HTR-8/SVneo (cell line): ENCODE measurements at regions not wholly inside any gene's neighbourhood (a gene's known extent, or its start where the extent isn't known, plus 50 kb on each side); places are given as distances from the start of the nearest gene placed in this dataset.

Experiments
- DNase-seq: peaks from one replicate; pipeline ENCODE4 v3.0.0; 2011; ENCODE audit warnings: low spot score, mixed read lengths; ENCODE audit not compliant: insufficient read length
- FAIRE-seq: peaks from 2 replicates; lab custom pipeline; 2011; peaks lifted over from hg19 to GRCh38; lab: Jason Lieb, UNC

DNA sequence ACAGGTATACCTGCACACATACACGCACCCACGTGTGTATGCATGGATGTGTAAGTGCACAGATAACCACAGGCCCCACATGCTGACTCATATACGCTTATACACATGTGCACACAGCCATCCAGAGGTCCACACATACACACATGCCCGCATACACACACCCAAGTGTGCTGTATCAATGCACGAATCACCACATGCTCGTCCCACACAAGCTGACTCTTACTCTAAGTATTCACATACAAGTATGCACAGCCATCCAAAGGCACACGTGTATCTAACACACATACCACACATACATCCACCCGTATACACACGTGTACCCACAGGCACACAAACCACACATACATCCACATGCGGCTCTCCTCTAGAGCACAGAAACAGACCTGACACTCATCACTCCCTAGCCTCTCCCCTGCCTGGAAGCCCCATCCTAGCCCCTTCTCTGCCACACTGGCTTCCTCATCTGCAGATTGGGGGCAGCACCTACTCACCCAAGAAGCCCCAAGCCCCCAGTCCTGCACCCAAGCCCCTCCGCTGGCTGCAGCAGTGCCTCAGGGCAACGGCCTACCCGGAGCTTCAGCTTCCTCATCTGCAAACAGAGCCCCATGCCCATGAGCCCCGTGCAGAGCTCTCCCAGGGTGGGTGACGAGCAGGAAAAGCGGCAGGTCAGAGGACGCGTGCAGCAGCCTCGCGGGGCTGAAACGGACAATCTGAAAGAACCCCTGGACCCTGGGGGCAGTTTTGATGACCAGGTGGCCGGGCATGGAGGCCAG, 105.4 kb downstream of the NCOR2 start:
- DNase-seq (no peak), FAIRE-seq (peak; percentile 26)

DNA sequence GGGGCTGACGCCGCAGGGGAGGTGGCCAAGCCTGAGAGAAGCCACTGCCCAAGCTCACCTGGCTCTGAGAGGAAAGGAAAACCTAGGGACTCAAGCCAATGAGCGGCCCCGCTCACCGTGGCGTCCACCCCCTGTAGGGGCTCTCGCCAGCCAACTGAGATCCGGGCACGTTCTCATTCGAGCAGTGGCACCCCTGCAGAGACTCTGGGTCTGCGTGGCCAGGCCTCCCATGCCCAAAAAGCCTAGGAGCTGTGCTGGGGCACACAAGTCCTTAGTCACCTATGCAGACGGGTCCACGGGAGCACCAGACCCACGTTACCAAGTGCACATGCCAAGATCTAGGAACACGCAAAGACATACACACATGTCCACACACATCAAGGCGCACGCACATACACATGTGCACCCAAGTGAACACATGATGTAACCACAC, 106.2 kb downstream of the NCOR2 start:
- DNase-seq (no peak), FAIRE-seq (no peak)

DNA sequence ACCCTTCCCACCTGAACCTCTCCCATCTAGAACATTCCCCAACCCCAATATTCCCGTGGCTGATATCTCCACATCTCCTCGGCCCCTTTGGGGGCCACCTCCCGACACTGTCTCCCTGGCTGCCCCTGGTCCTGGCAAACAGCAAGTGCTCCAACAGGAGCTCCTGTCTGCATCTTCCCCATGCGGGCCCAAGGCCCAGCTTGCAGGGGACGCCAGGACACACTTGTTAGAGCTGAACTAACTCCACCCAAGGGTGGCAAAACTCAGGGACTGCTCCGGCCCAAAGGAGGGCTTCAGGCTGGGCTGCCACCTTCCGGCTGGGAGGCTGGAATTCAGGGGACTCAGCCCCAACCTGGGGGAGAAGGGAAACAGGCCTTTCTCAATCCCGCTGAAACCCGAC, 106.6 kb downstream of the NCOR2 start:
- no peak for FAIRE-seq

DNA sequence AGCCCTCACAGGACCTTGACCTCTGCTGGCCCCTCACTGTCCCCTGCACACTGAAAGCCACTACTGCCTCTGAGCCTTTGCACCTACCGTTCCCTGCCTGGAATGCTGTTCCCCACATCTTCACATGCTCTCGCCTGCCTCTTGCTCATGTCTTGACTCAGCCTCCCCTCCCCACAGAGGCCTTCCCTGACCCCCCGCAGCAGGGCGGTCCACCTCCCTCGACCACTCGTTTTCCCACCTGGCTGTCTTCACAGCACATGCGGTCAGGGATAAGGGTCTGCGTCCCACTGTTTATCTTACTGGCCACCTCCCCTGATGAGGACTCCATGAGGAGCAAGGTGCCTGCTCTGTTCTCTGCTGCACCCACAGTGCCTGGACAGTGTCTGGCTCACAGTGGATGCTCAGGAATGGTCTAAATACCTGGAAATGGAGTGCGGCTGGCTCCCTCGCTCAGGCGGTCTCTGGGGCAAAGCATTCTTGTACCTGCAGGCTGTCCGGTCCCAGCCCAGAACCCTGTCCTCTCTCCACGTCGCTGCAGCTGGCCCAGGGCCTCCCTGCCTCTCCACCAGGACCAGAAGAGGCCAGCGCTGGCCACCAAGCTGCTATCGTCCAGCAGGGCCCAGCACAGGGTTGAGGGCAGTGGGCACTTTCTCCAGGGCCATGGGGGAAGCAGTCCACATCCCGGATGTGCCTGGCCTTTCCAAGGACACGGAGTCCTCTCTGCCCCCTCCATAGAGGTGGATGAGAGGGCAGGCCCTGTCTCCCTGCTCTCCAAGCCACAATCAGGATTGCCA, 107.4 kb downstream of the NCOR2 start:
- no peak for FAIRE-seq

More for the DNA sequence above, 106.6 kb downstream of the NCOR2 start:
- DNase-seq = no peak

DNA sequence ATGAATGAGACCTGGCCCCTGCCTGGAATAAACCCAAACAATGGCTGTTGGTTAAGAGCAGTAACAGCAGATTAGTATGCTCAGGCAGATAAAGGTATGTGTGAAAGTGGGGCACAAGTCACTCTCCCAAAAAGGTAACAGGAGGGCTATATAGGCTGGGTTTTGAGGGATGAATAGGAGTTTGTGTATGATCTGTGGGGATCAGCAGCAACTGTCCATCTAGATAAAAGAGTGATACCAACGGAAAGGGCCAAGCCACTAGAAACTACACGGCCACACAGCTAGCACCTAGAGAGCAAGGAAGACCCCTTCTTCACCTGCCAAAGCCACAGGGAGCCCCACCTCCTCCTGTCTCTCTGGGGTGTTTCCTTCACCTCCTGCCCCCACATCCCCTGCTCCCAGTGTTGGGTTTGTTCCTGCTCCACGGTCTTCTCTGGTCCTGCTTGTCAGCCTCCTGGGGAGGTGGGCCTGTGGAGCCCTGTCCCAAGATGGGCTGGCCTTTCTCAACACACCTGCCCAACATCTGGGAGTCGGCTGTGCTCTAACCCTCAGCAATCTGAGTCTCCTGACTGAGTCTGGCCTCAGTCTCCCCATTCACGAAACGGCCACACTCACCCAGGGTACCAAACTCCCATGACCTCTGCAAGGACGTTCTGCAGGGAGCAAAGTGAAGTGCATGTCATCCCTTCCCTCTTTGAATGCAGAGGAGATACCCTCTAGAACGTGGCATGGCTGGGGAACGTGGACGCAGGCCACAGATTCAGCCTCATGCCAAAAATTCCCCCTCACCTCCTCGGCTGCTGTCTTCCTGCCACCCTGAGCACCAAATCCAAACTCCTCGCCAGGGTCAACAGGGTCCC, 108.2 kb downstream of the NCOR2 start:
- DNase-seq = no peak
- FAIRE-seq = no peak

More for the DNA sequence above, 107.4 kb downstream of the NCOR2 start:
- no peak for DNase-seq

DNA sequence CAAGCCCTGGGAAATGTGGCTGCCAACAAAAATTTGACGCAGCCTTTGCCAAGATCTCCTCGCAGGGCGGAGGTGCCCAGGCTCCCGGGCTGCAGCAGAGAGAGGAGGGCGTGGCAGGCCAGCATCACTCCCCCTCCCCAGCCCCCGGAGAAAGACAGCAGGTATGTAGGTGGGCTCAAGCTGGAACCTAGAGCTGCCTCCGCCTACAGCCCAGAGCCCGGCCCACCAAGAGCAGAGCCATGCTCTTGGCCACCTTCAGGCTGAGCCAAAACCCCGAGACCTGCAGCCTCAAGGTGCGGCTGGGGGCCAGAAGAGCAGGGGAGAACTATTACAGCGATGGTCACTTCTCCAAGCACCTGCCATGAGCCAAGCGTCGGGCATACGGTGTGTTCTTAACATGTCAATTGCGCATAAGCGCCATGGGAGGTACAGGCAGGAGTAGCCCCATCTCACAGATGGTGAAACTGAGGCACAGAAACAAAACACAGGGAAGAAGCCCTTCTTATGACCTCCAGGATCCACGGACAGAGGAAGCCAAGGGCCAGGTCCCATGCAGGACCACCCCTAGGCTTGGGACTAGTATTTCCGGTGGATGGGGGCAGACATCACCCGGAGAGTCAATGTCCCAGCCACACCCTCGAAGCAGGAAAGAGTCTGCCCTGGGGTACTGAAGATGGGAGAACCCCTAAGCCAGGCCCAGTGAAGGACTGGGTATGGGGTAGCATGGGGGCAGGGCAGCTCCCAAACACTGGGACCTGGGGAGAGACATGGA, 109.0 kb downstream of the NCOR2 start:
- no peak for FAIRE-seq
- no peak for DNase-seq

DNA sequence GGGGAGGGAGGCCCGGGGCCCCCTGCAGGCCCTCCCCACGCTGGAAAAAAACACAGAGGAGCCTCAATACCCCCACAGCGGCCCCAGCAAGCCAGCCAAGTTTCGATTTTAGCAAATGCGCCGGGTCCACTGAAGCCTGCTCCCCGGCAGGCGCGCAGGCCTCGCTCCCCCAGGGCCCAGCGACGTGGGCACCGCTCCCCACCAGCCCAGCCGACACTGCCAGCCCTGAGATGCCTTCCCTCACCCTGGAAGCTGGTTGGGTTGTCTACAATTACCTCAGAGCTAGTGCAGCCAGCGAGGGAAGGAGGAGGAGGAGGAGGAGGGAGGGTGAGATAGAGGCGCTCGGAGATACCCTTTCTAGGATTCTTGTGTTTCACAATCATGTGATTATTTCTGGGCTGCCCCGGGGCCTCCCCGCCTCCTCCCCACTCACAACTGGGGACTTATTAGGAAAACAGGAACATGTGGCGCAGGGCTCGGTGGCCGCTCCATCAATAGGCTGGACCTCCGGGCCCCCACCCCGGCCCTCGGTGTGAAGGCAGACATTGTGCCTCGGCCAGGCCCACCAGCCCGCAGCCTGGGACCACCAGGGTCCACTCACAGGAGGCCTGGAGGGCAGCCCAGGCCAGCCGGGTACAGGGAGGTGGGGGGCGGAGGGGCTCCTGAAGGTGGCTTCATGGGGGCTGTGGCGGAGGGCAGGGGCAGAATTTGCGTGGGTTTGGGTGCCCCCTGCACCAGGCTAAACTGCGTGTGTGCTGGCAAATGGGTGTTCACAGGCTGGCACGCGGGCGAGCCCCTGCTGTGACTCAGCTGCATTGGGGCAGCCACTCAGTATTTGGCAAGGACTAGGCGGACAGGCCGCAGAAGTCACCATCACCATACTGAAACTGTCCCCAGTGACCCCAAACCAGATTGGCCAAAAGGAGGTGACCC, 109.9 kb downstream of the NCOR2 start:
- FAIRE-seq (no peak), DNase-seq (no peak)

DNA sequence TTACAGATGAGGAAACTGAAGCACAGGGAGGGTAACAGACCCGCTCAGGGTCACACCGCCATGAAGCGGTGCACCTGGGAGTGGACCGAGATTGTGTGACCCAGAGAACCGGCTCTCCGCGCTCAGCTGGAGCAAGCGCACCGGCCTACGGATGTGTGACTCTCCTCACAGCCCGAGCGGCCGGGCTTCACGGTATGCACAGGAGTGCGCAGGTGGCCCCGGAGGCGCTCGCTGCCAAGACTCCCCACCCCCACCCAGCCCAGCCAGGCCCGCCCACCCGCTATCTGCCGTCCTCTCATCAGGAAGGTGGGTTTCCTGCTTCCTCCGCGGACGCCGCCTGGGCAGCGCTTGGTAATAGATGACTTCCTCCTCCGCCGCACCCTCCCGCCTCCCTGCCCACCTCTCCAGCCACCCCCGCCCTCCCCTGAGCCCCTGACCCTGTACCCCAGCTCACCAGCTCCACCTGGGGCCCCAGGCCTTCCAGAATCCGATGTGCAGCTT, 110.7 kb downstream of the NCOR2 start:
- no peak for DNase-seq
- FAIRE-seq = no peak

DNA sequence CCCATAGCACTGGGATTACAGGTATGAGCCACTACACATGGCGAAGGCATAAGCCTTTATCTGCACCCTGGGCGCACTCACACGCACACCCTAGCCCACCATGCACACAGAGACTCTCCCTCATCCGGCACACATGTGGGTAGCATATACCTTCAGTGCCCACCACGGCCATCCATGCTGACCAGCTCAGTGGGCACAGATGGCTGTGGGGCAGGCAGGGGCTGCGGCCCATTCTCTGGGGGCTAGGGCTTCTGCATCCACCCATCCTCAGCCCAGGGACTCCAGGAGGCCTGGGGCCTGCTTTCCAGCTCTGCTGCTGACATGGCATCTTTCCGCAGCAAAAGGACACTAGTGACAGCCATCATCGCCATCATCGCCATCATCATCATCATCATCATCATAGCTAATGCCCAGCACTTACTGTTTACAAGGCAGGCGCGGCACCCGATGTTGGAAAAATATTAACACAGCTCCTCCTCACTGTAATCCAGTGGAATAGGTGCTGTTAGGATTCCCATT, 111.2 kb downstream of the NCOR2 start:
- DNase-seq (no peak), FAIRE-seq (no peak)

DNA sequence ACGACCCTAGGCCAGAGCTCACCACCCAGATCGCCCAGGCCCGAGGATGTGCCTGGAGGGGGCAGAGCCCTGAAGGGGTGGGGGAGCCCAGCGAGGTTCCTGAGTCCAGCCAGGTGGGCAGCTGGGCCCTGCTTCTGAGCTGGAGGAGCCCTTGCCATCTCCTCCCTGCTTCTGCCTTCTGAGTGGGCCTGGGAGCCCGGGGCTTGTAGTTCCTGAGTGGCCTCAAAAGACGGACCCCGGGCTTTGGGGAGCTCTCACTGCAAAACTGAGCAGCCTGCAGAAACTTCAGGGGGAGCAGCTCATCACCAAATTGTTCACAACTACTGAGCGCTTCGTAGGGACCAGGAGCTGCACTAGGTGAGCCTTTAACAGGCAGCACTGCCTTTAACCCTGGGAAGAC, 112.1 kb downstream of the NCOR2 start:
- no peak for DNase-seq
- FAIRE-seq = no peak

DNA sequence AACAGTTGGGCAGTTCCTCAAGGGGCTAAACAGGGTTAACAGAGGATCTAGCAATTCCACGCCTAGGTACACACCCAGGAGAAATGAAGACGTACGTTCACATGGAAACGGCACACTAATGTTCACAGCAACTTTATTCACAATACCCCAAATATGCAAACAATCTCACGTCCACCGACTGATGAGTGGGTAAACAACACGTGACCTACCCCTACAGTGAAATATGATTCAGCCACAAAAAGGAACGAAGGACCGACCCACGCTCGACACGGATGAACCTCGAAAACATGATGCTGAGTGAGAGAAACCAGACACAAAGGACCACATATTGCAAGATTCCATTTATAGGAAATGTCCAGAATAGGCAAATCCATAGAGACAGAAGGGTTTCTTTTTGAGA, 112.7 kb downstream of the NCOR2 start:
- FAIRE-seq = no peak
- no peak for DNase-seq

DNA sequence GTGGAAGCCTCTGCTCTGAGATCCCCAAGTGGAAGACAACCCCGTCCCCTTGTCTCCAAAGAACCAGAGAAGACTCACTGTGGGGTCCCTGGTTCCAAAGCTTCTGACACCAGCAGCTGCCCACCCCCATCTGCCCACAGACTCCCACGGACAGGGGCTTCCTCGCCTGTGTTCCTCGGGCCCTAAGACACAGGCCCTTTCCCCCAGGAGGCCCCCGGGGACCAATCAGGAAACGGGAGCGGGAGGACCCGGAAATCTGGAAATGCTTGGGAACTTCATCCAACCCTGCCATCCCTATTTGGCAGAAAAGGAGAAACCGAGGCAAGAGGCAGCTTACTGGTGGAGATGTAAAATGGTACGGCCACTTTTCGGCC, 113.1 kb downstream of the NCOR2 start:
- FAIRE-seq = no peak
- DNase-seq = no peak

DNA sequence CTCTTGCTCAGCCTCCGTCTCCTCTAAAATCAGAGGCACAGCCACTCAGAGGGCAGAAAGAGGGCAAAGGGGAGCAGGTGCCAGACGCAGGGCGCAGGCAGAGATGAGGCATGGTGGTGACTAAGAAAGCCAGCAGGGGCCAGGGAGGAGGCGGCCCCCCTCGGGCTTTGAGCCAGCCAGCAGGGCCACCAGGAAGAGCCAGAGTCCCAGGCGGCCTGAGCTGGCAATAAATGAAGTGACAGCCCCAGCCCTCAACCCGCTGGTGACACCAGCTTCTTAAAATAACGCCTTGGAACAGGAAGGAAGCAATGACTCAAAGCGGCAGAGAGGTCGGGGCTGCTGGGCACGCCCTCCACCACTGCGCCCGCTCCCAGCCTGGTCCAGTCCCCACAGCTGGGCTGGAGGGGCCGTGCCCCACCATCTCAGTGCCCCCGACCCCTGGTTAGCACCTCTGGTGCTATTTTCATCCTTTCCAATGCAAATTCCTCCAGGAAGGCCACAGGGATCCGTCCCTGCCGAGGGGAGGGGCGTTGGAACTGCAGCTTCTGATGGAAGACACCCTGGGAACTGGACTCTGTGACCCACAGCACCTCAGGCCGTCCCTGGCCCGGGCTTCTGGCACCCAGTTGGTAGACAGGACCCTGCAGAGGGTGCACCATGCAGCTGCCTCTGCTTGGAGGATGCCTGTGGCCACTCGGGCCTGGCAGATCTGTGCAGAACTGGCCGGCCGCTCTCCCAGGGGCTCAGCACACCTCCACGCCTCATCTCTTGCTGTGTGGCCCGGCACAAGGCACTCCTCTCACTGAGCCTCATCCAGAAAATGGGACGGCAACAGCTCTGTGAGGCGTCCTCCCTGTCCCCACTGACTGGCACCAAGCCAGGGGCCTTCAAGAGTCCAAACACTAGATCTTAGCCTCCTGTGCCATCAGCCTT, 113.7 kb downstream of the NCOR2 start:
- peak; percentile 60 for DNase-seq
- peak; percentile 4 for FAIRE-seq

DNA sequence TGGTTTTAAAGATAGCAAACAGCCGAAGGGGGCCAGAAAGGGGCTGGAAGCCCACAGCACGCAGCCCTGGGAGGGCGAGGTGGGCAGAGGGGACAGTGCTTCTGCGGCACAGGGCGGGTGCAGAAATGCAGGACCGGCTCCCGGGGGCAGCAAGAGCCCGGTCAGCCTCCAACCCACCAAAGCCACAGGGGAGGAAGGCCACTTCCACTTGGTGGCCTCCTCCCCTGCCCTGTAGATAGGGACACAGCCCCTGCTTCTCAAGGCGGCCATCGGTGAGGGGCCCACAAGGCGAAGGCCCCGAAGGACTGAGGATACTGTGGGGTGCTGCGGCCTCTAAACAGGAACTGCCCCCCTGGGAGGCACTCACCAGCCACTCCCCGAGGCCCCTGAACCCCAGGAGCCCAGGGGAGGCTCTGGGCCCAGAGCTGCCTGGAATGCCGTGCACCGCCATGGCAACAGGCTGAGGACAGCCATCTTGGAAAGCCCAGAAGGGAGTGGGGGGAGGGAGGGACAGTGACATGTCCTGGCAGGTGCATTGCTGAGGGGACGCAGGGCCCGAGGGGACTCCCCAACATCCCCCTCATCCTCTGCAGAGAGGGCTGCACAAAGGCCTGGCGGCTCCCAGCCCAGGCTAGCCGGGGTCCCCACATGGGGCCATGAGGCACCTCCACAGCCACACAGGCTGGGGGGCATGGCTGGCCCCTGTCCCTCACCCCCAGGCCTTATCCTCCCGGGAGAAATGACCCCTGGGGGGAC, 114.7 kb downstream of the NCOR2 start:
- FAIRE-seq (no peak), DNase-seq (no peak)

DNA sequence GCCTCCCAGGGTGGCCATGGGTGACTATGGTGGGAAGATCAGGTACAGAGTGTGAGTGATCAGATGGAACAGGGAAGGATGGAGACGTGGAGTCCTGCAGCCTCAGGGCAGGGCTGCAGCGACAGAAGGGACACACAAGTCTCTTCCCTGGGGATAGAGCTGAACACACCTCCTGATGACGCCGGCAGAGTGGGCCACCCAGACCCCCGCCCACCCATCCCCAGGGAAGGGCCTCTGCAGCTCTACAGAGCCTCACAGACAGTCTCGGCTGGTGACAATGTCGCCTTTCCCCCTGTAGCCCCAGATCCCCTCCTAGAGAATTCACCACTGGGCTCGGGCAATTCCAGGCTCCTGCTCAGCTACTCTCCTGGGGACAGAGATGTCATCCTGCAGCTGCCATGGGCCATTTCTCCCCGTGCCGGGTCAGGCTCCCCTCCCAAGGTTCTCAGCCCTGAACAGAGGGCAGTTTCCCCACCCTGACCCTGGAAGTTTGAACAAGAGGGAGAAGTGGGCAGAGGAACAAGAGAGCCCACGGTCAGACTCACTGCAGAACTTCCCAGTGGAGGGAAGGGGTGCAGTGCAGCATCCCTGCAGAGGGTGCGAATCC, 115.7 kb downstream of the NCOR2 start:
- FAIRE-seq = no peak
- DNase-seq = no peak

DNA sequence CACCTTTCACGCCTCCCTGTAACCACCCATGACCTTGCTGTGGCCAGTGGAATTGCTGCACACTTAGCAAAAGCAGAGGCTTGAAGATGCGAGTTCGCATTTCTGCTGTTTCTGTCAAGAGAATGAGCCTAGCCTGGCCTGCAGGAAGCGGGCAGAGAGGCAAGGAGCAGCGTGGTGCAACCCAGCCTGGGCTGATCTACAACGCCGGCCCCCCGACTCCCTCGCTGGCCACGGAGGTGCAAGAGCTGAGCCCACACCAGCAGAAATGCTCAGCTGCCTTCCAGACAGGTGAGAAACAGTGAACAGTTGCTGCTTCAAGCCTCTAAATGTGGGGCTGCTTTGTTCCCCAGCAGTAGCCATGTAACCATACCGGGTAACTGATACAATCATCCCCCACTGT, 116.4 kb downstream of the NCOR2 start:
- DNase-seq (no peak), FAIRE-seq (no peak)
